Bronchial epithelial cell (primary cell): ENCODE measurements at regions not wholly inside any gene's neighbourhood (a gene's known extent, or its start where the extent isn't known, plus 50 kb on each side); places are given as distances from the start of the nearest gene placed in this dataset.

Source experiments
- DNase-seq: peaks from one replicate; pipeline ENCODE4 v3.0.0-alpha.2; 2010; ENCODE audit warnings: low read depth
- FAIRE-seq: peaks from 2 replicates; lab custom pipeline; 2011; peaks lifted over from hg19 to GRCh38; lab: Jason Lieb, UNC
- H3K27me3 ChIP-seq: 2 replicates; pipeline ENCODE4 v1.5.1; 2011; ENCODE audit warnings: low read length; ENCODE audit not compliant: control insufficient read depth, insufficient read depth
- H3K36me3 ChIP-seq: 2 replicates; pipeline ENCODE4 v1.5.1; 2011; ENCODE audit warnings: low read length; ENCODE audit not compliant: control insufficient read depth, insufficient read depth
- H3K4me3 ChIP-seq: 2 replicates; pipeline ENCODE4 v1.5.1; 2011; ENCODE audit warnings: mild to moderate bottlenecking, low read depth, low read length, control low read depth
- CTCF ChIP-seq: IDR thresholded peaks from 2 replicates; pipeline ENCODE4 v1.5.1; 2011; ENCODE audit warnings: mild to moderate bottlenecking, moderate library complexity, low read length, control low read depth, inconsistent platforms; ENCODE audit not compliant: insufficient read depth, severe bottlenecking

- TF ChIP-seq CTCF: no peak
- no peak for DNase-seq
- H3K36me3 ChIP-seq: no peaks in the 10 kb centered on the region
- no peak overlapping the region for H3K4me3 ChIP-seq
- FAIRE-seq: no peak
- H3K27me3 ChIP-seq: no peaks in the 10 kb centered on the region
Measured at GRCh38 chr6:40162074-40162473, 227.8 kb upstream of the MOCS1 start.

GRCh38 chr6:40160826-40161225 is 226.6 kb upstream of the MOCS1 start:
- no peak overlapping the region for H3K4me3 ChIP-seq
- no peaks in the 10 kb centered on the region for H3K27me3 ChIP-seq
- no peak for TF ChIP-seq CTCF
- H3K36me3 ChIP-seq: no peaks in the 10 kb centered on the region
- FAIRE-seq (peak; percentile 75), DNase-seq (peak; percentile 29)

GRCh38 chr6:40159865-40160264 is 225.6 kb upstream of the MOCS1 start:
- H3K27me3 ChIP-seq: no peaks in the 10 kb centered on the region
- H3K36me3 ChIP-seq: no peaks in the 10 kb centered on the region
- H3K4me3 ChIP-seq: no peak overlapping the region
- TF ChIP-seq CTCF: no peak
- DNase-seq (no peak), FAIRE-seq (no peak)

GRCh38 chr6:40152701-40153436 is 218.6 kb upstream of the MOCS1 start:
- no peak for FAIRE-seq
- no peaks in the 10 kb centered on the region for H3K27me3 ChIP-seq
- no peak for DNase-seq
- H3K4me3 ChIP-seq: no peak overlapping the region
- TF ChIP-seq CTCF: no peak
- no peaks in the 10 kb centered on the region for H3K36me3 ChIP-seq

- no peaks in the 10 kb centered on the region for H3K36me3 ChIP-seq
- DNase-seq (no peak), FAIRE-seq (no peak)
- H3K27me3 ChIP-seq: no peaks in the 10 kb centered on the region
- H3K4me3 ChIP-seq: no peak overlapping the region
- no peak for TF ChIP-seq CTCF
Measured at GRCh38 chr6:40152196-40152595, 217.9 kb upstream of the MOCS1 start.
